ENCODE measurements at regions not wholly inside any gene's neighbourhood (a gene's known extent, or its start where the extent isn't known, plus 50 kb on each side); places are given as distances from the start of the nearest gene placed in this dataset.

- intact Hi-C loops (cut with DNase I; ENCODE audit: low total_unique reads), result no loop called here
- DNase-seq, result no peak
- no peaks in the 10 kb centered on the region for H3K4me1 ChIP-seq
- no peaks in the 10 kb centered on the region for H3K36me3 ChIP-seq
- H3K27ac ChIP-seq, result no peak overlapping the region
- no peak for TF ChIP-seq POLR2A (IDR thresholded peaks at IDR 0.05)
- TF ChIP-seq, protein P1, sequence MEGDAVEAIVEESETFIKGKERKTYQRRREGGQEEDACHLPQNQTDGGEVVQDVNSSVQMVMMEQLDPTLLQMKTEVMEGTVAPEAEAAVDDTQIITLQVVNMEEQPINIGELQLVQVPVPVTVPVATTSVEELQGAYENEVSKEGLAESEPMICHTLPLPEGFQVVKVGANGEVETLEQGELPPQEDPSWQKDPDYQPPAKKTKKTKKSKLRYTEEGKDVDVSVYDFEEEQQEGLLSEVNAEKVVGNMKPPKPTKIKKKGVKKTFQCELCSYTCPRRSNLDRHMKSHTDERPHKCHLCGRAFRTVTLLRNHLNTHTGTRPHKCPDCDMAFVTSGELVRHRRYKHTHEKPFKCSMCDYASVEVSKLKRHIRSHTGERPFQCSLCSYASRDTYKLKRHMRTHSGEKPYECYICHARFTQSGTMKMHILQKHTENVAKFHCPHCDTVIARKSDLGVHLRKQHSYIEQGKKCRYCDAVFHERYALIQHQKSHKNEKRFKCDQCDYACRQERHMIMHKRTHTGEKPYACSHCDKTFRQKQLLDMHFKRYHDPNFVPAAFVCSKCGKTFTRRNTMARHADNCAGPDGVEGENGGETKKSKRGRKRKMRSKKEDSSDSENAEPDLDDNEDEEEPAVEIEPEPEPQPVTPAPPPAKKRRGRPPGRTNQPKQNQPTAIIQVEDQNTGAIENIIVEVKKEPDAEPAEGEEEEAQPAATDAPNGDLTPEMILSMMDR (IDR thresholded peaks at IDR 0.05), result no peak
- no peaks in the 10 kb centered on the region for H3K9me3 ChIP-seq
- H3K27me3 ChIP-seq, result no peaks in the 10 kb centered on the region
- H3K4me3 ChIP-seq, result no peak overlapping the region
Measured at GRCh38 chr18:64882896-64883295, 734.0 kb upstream of the LINC00305 start.

GRCh38 chr18:64876833-64877232 lies 727.9 kb upstream of the LINC00305 start:
- TF ChIP-seq, protein P1 (IDR thresholded peaks at IDR 0.05), result no peak
- TF ChIP-seq POLR2A (IDR thresholded peaks at IDR 0.05), result no peak
- H3K4me3 ChIP-seq, result no peak overlapping the region
- no peak overlapping the region for H3K27ac ChIP-seq
- H3K27me3 ChIP-seq, result no peaks in the 10 kb centered on the region
- intact Hi-C loops (cut with DNase I; ENCODE audit: low total_unique reads), result no loop called here
- H3K4me1 ChIP-seq, result no peaks in the 10 kb centered on the region
- H3K9me3 ChIP-seq, result no peaks in the 10 kb centered on the region
- no peaks in the 10 kb centered on the region for H3K36me3 ChIP-seq
- DNase-seq, result no peak

GRCh38 chr18:64872710-64873458 lies 724.0 kb upstream of the LINC00305 start:
- Histone ChIP-seq H3K27ac (no peak overlapping the region), H3K4me1 (no peaks in the 10 kb centered on the region), H3K9me3 (no peaks in the 10 kb centered on the region), H3K27me3 (no peaks in the 10 kb centered on the region), H3K36me3 (no peaks in the 10 kb centered on the region), H3K4me3 (no peak overlapping the region)
- intact Hi-C loops (cut with DNase I; ENCODE audit: low total_unique reads), result no loop called here
- no peak for TF ChIP-seq POLR2A (IDR thresholded peaks at IDR 0.05)
- TF ChIP-seq, protein P1 (IDR thresholded peaks at IDR 0.05), result no peak
- no peak for DNase-seq

DNA sequence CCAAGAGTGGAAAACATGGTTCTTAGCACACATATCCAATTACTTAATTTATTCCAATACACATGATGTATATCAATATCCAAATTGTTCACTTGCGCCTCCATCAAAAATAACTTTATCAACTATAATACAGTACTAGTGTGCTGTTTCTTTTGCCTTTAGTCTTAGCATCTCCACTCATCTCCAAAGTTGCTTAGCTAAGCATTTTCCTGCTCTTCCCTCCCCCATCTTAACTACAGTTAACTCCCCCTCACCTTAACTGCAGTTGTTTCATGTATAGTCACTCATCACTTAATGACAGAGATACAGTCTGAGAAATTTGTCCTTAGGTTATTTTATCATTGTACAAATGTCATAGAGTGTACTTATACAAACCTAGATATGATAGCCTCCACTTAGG lies 705.2 kb upstream of the LINC00305 start:
- DNase-seq, result no peak
- Histone ChIP-seq H3K4me3 (no peak overlapping the region), H3K9me3 (no peaks in the 10 kb centered on the region), H3K4me1 (no peaks in the 10 kb centered on the region), H3K27me3 (no peaks in the 10 kb centered on the region), H3K27ac (no peak overlapping the region), H3K36me3 (no peaks in the 10 kb centered on the region)
- TF ChIP-seq POLR2A (IDR thresholded peaks at IDR 0.05), result no peak
- TF ChIP-seq, protein P1 (IDR thresholded peaks at IDR 0.05), result no peak
- intact Hi-C loops (cut with DNase I; ENCODE audit: low total_unique reads), result no loop called here

DNA sequence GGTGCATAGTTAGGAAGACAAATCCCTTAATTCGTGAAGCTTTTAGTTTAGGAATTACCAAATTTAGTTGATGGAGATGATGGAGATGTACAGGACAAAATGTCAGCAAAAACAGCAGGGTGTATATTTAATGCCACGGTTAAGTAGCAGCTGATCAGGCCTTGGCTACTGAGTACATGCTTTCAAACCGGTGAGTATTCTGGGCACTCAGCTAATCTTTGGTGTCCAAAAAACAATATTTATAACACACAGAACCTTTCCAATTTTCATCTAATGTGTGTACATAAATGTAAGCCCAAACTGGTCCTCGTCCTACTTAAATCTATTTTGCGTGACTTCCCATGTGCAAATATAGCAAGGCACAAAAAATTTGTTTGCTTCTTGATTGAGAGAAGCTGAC lies 703.4 kb upstream of the LINC00305 start:
- DNase-seq, result no peak
- TF ChIP-seq POLR2A (IDR thresholded peaks at IDR 0.05), result no peak
- TF ChIP-seq, protein P1 (IDR thresholded peaks at IDR 0.05), result no peak
- Histone ChIP-seq H3K36me3 (no peaks in the 10 kb centered on the region), H3K9me3 (no peaks in the 10 kb centered on the region), H3K4me3 (no peak overlapping the region), H3K27ac (no peak overlapping the region), H3K27me3 (no peaks in the 10 kb centered on the region), H3K4me1 (no peaks in the 10 kb centered on the region)
- intact Hi-C loops (cut with DNase I; ENCODE audit: low total_unique reads), result no loop called here
